ENCODE measurements at regions not wholly inside any gene's neighbourhood (a gene's known extent, or its start where the extent isn't known, plus 50 kb on each side); places are given as distances from the start of the nearest gene placed in this dataset.

DNA sequence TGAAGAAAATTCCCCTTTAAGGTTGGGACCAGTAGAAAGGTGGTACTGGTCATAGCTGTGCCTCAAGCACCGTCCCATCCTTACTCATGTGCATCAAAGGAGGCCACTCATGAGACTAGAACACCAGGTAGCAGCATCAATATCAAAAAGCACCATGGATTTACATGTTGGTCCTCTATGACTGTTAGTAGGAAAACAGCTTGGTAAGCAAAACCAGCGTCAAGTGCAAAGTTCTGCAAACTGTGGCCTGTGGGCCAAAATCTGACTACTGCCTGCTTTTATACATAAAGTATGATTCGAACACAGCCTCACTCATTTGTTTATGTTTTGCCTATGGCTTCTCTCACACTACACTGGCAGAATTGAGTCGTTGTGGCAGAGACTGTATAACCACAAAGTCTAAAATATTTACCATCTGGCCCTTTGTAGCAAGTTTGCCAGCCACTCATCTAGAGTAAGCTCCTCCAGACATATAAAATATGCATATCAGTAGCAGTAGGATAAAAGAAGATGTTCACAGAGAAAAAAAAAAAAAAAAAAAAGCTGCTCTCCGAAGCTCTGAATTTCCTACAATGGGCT, 119.7 kb upstream of the CTNNA2 start:
- TF ChIP-seq, protein P1, sequence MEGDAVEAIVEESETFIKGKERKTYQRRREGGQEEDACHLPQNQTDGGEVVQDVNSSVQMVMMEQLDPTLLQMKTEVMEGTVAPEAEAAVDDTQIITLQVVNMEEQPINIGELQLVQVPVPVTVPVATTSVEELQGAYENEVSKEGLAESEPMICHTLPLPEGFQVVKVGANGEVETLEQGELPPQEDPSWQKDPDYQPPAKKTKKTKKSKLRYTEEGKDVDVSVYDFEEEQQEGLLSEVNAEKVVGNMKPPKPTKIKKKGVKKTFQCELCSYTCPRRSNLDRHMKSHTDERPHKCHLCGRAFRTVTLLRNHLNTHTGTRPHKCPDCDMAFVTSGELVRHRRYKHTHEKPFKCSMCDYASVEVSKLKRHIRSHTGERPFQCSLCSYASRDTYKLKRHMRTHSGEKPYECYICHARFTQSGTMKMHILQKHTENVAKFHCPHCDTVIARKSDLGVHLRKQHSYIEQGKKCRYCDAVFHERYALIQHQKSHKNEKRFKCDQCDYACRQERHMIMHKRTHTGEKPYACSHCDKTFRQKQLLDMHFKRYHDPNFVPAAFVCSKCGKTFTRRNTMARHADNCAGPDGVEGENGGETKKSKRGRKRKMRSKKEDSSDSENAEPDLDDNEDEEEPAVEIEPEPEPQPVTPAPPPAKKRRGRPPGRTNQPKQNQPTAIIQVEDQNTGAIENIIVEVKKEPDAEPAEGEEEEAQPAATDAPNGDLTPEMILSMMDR (IDR thresholded peaks at IDR 0.05; ENCODE audit: low read depth, low read length, poor library complexity, severe bottlenecking) = no peak
- TF ChIP-seq EZH2phosphoT487 (IDR thresholded peaks at IDR 0.05; ENCODE audit: borderline replicate concordance, low read length) = no peak
